ENCODE measurements at regions not wholly inside any gene's neighbourhood (a gene's known extent, or its start where the extent isn't known, plus 50 kb on each side); places are given as distances from the start of the nearest gene placed in this dataset.

DNA sequence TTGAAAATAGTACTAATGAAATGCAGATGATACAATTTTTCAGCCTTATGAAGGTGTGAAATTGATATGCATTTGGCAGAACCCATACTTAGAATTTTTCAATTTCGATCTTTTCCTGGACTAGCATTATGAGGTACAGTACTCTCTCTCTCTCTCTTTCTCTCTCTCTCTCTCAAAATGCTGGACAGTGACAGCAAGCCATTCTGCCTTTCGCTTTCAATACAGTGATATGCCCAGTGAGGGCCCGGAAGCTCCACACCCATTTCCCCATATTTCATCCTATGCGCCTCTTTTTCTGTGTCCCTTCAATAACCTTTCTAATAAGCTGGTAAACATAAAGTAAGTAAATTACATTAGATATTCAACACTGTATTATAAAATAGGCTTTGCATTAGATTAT, 595.0 kb upstream of the UBE2E2 start:
- no peak for DNase-seq (ENCODE audit: low read depth, low spot score)
- in situ Hi-C loops (cut with HindIII; ENCODE audit: low pct_unique_long_range_greater_than_20kb, low sequenced_read_pairs): no loop called here

DNA sequence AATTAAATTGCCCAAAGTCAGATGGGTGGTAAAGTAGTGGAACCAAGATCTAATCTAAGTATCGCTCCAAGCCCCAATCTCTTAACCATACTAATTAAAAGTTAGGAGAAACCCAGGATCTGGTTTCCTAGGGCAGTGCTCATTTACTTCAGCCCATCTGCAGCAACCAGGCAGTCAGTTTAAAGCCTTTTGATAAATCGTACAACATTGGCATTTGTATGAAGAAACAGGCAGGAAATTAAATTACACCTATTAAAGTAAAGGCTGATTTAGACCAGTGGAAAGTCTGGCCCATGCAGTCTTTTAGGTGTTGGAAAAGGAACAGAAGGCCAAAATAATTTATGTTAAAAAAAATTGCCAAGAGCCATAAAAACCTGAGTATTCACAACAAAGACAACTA, 594.4 kb upstream of the UBE2E2 start:
- in situ Hi-C loops (cut with HindIII; ENCODE audit: low pct_unique_long_range_greater_than_20kb, low sequenced_read_pairs): no loop called here
- DNase-seq (ENCODE audit: low read depth, low spot score): no peak

DNA sequence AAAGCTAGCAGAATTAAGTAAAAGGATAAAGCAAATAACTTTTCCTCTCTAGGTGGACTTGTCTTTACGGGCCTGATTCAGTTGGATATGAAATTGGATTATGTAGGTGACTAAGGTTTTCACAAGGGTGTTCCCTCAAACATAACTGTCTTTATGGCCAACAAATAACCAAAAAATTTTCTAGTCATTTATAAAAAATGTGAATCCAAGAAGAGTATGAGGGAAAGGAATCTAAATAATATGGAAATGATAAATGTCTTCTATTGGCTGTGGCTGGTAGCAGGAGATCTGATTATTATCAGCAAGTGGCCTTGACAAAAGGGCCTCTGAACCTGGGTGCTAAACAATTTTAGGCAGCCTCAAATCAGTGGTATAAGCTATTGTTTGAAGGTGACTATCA, 594.0 kb upstream of the UBE2E2 start:
- in situ Hi-C loops (cut with HindIII; ENCODE audit: low pct_unique_long_range_greater_than_20kb, low sequenced_read_pairs): no loop called here
- no peak for DNase-seq (ENCODE audit: low read depth, low spot score)

DNA sequence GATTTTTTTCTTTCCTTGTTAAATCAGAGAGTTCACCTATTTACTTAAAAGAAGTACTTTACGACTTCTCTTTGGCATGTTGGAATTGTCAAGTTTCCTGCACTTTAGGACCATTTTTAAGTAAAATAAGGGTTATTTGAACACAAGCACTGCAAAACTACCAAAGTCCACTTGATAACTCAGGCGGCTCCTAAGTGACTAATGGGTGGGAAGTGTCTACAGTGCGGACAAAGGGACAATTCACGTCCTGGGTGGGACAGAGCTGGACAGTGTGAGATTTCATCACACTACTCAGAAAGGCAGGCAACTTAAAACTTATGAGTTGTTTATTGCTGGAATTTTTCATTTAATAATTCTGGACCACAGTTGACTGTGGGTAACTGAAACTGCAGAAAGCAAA, 590.2 kb upstream of the UBE2E2 start:
- DNase-seq (ENCODE audit: low read depth, low spot score): no peak
- in situ Hi-C loops (cut with HindIII; ENCODE audit: low pct_unique_long_range_greater_than_20kb, low sequenced_read_pairs): no loop called here

DNA sequence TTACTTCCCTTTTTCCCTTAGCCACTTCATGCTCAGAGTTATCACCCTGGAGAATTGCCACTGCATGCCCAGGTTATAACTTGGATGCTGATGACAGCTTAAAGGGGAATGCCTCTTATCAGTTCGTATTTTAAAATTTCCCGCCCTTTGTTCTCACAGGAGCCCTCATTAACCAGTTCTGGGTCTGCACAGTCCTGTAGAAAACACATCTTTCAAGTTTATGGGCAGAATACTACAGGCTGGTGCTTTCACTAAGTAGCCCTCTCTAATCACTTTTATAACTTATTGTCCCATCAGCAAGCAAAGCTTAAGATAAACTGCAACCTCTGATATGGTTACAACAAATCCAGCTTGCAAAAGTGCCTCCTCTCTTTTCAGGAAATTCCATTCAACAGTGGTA, 587.3 kb upstream of the UBE2E2 start:
- in situ Hi-C loops (cut with HindIII; ENCODE audit: low pct_unique_long_range_greater_than_20kb, low sequenced_read_pairs): no loop called here
- DNase-seq (ENCODE audit: low read depth, low spot score): no peak

DNA sequence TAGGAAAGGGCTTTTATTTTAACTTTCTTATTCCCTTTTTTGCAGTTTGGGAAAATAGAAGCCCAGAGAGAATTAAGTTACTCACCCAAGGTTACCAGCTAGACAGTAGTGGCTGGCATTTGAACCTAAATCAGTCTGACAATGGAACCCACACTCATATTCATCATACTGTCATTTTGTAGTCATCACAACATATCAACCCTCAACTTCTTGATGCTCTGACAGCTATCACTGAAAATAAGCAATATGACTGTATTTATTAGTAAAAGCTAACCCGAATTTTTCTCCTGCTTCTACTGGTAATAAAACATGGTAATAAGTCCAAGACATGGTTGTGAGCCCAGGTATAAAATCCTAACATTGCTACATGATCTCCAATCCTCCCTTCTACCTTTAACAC, 585.8 kb upstream of the UBE2E2 start:
- in situ Hi-C loops (cut with HindIII; ENCODE audit: low pct_unique_long_range_greater_than_20kb, low sequenced_read_pairs): no loop called here
- no peak for DNase-seq (ENCODE audit: low read depth, low spot score)

DNA sequence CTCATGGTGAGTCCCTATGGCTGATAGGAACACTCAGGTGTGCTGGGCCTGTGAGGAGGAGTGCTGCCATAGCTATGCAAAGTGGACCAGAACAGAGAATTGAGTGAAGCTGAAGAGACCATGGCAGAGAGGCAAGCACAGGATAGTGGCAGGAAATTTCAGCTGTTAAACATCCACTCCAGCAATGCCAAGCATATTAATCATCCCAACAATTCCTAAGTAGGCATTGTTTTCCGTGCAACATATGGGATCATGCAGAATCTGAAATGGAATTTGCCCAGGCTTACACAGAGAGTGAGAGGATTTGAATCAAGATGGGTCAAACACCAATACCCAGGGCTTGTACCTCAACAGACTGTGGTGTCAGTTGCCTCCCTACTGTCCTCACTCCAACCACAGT, 582.6 kb upstream of the UBE2E2 start:
- DNase-seq (ENCODE audit: low read depth, low spot score): no peak
- in situ Hi-C loops (cut with HindIII; ENCODE audit: low pct_unique_long_range_greater_than_20kb, low sequenced_read_pairs): no loop called here

DNA sequence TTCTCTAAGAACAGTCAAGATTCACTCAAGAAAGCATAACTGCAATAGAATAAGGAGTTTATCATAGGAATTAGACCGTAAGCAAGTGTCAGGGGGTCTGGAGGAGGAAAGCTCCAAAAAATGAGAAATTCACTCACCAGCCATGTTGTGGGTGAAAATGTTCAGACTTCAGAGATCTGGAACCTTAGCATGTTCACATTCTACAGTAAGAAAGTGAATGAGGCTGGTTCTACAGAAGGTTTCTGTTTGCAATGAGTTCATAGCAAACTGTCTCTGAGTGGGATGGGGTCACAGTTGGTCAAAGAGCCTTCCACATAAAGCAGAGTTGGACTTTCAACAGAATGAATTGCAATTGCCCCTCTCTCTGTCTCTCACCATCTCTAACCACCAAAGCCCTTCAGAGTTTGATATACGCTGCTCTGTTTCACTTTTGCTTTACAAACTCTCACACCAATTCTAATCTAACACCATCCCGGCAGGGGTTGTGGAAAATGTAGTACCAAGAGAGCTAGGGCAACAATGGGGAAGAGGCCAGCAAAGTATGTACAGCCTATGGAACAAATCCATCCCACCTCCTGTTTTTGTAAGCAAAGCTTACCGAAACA, 581.8 kb upstream of the UBE2E2 start:
- DNase-seq (ENCODE audit: low read depth, low spot score): no peak
- in situ Hi-C loops (cut with HindIII; ENCODE audit: low pct_unique_long_range_greater_than_20kb, low sequenced_read_pairs): no loop called here

DNA sequence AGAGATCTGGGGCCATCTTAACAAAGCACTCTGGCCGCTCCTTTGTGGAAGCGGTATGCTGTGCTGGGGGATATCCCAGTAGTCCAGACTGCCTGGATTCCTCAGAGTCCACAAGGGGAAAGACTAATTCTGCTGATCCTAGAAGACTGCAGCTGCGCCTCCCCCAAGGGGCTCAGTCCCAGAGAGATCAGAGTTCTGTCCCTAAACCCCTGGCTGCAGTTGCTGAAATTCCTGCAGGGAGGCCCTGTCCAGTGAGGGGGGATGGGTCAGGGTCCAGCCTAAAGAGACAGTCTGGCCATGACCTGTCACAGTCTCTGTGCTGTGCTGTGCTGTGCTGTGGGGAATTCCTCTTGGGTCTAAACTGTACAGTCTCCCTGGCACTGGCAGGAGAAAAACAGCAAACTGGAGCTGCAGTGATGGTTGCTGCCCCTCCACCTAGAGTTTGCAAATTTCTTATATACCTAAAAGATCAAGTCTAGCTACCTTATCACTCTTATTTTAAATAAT, 575.1 kb upstream of the UBE2E2 start:
- in situ Hi-C loops (cut with HindIII; ENCODE audit: low pct_unique_long_range_greater_than_20kb, low sequenced_read_pairs): no loop called here

DNA sequence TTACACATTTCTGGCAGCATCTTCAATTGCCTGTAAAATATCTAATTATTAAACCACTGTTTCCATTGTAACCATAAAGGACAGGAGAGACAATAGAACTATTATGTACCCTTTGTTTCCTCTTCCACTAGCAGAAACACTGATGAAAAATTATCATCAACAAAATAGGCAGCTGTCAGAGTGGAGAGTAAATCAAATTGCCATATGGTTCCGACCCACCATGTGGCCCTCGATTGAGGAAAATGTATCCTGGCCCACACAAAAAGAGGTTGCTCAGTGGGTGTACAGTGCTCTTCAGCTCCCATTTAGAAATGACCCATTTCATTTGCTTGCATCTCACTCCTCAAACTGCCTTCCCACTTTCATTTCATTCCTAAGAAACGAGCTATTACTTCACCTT, 570.6 kb upstream of the UBE2E2 start:
- in situ Hi-C loops (cut with HindIII; ENCODE audit: low pct_unique_long_range_greater_than_20kb, low sequenced_read_pairs): no loop called here
- no peak for DNase-seq (ENCODE audit: low read depth, low spot score)

More for the DNA sequence above, 575.1 kb upstream of the UBE2E2 start:
- DNase-seq (ENCODE audit: low read depth, low spot score): no peak

DNA sequence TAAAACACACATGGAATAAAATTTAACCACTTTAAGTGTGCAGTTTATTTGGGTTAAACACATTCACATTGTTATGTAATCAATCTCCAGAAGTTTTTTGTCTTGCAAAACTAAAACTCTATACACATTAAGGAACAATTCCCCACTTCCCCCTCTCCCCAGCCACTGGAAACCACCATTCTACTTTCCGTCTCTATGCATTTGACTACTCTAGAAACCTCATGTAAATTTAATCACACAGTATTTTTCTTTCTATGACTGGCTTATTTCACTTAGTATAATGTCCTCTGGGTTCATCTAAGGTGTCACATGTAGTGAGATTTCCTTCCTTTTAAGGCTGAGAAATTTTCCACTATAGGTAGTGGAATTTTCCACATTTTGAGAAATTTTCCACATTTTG, 568.7 kb upstream of the UBE2E2 start:
- DNase-seq (ENCODE audit: low read depth, low spot score): no peak
- in situ Hi-C loops (cut with HindIII; ENCODE audit: low pct_unique_long_range_greater_than_20kb, low sequenced_read_pairs): no loop called here

DNA sequence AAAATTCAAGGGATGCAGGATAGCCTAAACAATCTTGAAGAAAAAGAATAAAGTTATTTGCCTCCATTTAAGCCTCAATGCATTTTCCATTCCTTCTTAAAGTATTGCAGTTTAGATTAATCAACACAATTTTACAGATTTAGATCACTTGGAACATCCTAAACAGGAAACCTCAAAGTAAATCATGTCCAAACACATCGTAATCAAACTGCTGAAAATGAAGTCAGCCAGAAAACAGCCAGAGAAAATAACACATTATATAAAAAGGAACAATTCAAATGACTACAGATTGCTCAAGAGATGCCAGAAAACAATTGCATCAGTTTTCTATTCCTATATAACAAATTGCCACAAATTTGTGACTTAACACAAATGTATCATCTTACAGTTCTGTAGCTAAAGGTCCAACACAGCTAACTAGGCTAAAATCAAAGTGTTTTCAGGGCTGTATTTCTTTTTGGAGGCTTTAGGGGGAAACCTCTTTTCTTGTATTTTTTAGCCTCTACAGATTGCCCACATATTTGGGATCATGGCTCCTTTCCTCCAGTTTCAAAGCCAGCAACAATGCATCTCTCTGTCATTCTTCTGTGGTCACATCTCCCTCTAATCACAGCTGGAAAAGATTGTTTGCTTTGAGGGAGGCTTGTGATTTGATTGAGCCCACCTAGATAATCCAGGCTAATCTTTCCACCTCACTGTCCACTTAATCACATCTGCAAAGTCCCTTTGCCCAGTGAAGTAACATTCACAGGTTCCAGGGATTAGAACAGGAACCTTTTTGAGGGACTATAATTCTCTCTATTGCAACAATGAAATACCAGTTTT, 543.3 kb upstream of the UBE2E2 start:
- in situ Hi-C loops (cut with HindIII; ENCODE audit: low pct_unique_long_range_greater_than_20kb, low sequenced_read_pairs): no loop called here

DNA sequence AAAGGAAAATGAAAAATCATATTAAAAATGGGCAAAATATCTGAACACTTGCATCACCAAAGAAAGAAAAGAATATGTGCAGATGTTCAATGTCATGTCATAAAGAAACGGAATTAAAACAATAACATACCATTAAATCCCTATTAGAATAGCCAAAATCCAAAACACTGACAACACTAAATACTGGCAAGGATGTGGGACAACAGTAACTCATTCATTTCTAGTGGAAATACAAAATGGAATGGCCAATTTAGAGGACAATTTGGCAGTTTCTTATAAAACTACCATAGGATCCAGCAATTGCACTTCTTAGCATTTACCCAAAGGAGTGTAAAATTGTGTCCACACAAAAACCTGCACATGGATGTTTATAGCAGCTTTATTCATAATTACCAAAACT, 542.5 kb upstream of the UBE2E2 start:
- no peak for DNase-seq (ENCODE audit: low read depth, low spot score)
- in situ Hi-C loops (cut with HindIII; ENCODE audit: low pct_unique_long_range_greater_than_20kb, low sequenced_read_pairs): no loop called here

More for the DNA sequence above, 543.3 kb upstream of the UBE2E2 start:
- DNase-seq (ENCODE audit: low read depth, low spot score): no peak

DNA sequence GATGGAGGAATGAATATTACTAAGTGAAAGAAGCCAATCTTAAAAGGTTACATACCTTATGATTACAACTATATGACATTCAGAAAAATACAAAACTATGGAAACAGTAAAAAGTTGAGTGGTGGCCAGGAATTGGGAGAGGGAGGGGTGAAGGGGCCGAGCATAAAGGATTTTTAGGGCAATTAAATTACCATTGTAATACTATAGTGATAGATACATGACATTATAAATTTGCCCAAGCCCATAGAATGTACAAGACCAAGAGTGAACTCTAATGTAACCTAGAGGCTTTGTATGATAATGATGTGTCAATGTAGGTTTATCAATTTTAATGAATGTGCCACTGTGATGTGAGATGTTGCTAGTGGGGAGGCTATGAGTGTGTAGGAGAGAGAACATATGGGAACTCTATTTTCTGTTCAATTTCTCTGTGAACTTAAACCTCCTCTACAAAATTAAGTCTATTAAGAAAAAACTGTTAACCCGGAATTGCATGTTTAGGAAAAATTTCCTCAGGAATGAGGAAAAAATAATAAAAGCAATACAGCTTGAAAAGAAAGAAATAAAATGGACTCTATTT, 541.9 kb upstream of the UBE2E2 start:
- no peak for DNase-seq (ENCODE audit: low read depth, low spot score)
- in situ Hi-C loops (cut with HindIII; ENCODE audit: low pct_unique_long_range_greater_than_20kb, low sequenced_read_pairs): no loop called here

DNA sequence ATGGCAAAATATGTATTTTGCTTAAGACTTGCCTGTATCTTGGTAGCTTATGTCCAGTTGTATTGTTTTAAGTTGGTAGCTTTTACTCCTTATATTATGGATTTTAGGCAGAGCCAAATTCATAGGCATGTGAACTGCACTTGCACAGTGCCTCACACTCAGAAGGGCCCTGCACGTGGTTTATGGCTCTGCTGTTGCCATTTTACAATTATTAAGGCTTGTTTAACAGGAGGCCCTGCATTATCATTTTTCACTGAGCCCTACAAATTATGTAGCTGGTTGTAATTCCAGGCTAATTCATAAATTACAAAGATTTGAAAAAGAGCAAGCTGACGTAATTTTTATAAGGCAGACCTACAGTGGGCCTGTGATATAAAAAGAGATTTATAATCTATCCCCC, 537.6 kb upstream of the UBE2E2 start:
- no peak for DNase-seq (ENCODE audit: low read depth, low spot score)

DNA sequence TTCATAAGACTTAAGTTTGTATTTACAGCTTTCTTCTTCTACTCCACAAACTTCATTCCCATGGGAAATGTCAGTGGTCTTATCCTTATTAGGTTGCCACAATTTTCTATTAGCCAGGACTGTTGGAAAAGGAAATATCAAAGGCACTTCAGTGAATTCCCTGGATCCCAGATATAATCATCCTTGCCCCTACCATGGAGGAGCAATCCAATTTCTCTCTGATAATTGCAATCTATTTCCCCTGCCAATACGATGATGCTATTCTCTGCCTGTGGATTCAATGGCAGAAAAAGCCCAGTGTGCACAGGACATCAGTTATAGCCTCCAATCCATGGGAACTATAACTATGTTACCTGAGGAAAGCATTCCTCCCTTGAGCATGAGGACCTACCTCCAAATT, 536.4 kb upstream of the UBE2E2 start:
- in situ Hi-C loops (cut with HindIII; ENCODE audit: low pct_unique_long_range_greater_than_20kb, low sequenced_read_pairs): no loop called here
- DNase-seq (ENCODE audit: low read depth, low spot score): no peak

More for the DNA sequence above, 537.6 kb upstream of the UBE2E2 start:
- in situ Hi-C loops (cut with HindIII; ENCODE audit: low pct_unique_long_range_greater_than_20kb, low sequenced_read_pairs): no loop called here

DNA sequence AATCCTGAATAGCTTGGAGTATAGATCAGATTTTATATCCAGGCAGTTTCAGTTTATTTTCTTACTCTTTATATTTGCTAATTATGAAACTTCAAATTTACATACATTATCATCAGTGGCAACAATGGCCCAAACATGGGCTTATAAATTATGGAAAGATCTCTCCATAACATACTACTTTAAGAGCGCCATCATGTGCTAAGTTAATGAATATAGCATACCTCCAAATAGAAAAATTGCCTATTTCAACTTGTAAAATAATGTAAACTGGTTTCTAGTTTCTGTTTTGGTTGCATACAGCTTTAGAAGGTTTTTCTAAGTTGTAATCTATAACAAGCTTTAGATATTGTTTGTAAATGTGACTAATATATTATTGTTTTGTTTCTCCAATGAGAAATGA, 531.3 kb upstream of the UBE2E2 start:
- in situ Hi-C loops (cut with HindIII; ENCODE audit: low pct_unique_long_range_greater_than_20kb, low sequenced_read_pairs): no loop called here
- peak; percentile 15 for DNase-seq (ENCODE audit: low read depth, low spot score)

DNA sequence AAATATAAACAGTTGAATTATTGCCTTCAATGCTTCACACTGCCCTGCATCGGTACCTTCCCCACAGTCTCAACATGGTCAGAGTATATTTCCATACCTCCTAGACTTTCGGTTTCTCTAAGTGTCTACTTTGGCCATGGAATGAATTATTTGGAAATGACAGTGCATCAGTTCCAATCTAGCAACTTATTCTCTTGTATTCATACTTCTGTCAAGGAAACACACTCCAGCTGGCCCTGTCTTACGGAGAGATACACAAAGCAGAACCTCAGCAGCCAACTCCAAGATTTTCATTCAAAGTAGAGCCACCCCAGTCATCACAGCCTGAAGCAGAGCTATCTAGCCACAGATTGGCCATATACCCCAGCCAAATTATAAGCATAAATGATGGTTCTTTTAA, 518.4 kb upstream of the UBE2E2 start:
- DNase-seq (ENCODE audit: low read depth, low spot score): no peak
- in situ Hi-C loops (cut with HindIII; ENCODE audit: low pct_unique_long_range_greater_than_20kb, low sequenced_read_pairs): no loop called here

DNA sequence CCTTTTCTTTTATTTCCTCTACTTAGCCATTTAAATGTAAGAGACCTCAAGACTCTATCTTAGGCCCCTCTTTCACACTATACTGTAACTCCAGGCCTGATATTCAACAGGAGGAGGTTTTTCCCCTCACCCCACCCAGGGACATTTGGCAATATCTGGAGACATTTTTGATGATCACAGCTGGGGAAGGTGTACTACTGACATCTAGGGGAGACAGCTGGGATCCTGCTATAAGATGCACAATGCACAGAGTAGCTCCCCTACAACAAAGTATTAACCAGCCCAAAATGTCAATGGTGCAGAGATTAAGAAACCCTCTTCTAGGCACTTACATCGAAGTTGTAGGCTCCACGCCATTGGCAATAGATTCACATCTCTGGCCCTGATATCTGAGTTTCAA, 517.5 kb upstream of the UBE2E2 start:
- in situ Hi-C loops (cut with HindIII; ENCODE audit: low pct_unique_long_range_greater_than_20kb, low sequenced_read_pairs): no loop called here
- peak; percentile 58 for DNase-seq (ENCODE audit: low read depth, low spot score)

Data from SK-MEL-5 (cell line).